Loucy (cell line): ENCODE measurements at regions not wholly inside any gene's neighbourhood (a gene's known extent, or its start where the extent isn't known, plus 50 kb on each side); places are given as distances from the start of the nearest gene placed in this dataset.

ENCODE experiments used
- H2AFZ ChIP-seq: fragments of 200-600 bp; sonication (generic); 2 replicates; pipeline ENCODE4 v1.6.0; 2016; ENCODE audit warnings: antibody characterized with exemption, mild to moderate bottlenecking, low read length, moderate library complexity
- H3F3A ChIP-seq: fragments of 200-600 bp; 2 replicates; pipeline ENCODE4 v1.6.0; 2016; ENCODE audit warnings: antibody characterized with exemption, low read depth, mild to moderate bottlenecking
- H3K27me3 ChIP-seq: fragments of 200-600 bp; sonication (generic); 2 replicates; pipeline ENCODE4 v1.6.1; 2014; ENCODE audit warnings: low read length, mild to moderate bottlenecking; ENCODE audit not compliant: insufficient read depth, poor library complexity, severe bottlenecking
- H3K36me3 ChIP-seq: fragments of 200-600 bp; sonication (generic); 2 replicates; pipeline ENCODE4 v1.6.1; 2016; ENCODE audit warnings: low read length; ENCODE audit not compliant: insufficient read depth
- H3K4me1 ChIP-seq: fragments of 200-600 bp; sonication (generic); 2 replicates; pipeline ENCODE4 v1.5.1; 2014; ENCODE audit warnings: low read length, mild to moderate bottlenecking; ENCODE audit not compliant: insufficient read depth, poor library complexity, severe bottlenecking
- H3K4me2 ChIP-seq: fragments of 200-600 bp; sonication (generic); 2 replicates; pipeline ENCODE4 v1.6.0; 2014; ENCODE audit warnings: antibody characterized with exemption, low read length, low read depth, mild to moderate bottlenecking; ENCODE audit not compliant: poor library complexity, severe bottlenecking
- H3K4me3 ChIP-seq: fragments of 200-600 bp; sonication (generic); 2 replicates; pipeline ENCODE4 v1.5.1; 2014; ENCODE audit warnings: low read length, mild to moderate bottlenecking, mixed read lengths; ENCODE audit not compliant: poor library complexity, severe bottlenecking
- H3K79me2 ChIP-seq: fragments of 200-600 bp; sonication (generic); 2 replicates; pipeline ENCODE4 v1.6.1; 2014; ENCODE audit warnings: low read length; ENCODE audit not compliant: insufficient read depth
- H3K9ac ChIP-seq: fragments of 200-600 bp; sonication (generic); 2 replicates; pipeline ENCODE4 v1.6.0; 2014; ENCODE audit warnings: mild to moderate bottlenecking, low read depth, low read length, moderate library complexity; ENCODE audit not compliant: poor library complexity, severe bottlenecking
- H3K9me2 ChIP-seq: fragments of 200-600 bp; sonication (generic); replicated peaks from 2 replicates; pipeline ENCODE4 v1.6.1; 2016; ENCODE audit warnings: low read depth, low read length, mixed read lengths
- H3K9me3 ChIP-seq: fragments of 200-600 bp; sonication (generic); 2 replicates; pipeline ENCODE4 v1.6.1; 2014; ENCODE audit warnings: mild to moderate bottlenecking, antibody characterized with exemption, low read length, low read depth; ENCODE audit not compliant: insufficient read depth
- H4K20me1 ChIP-seq: fragments of 200-600 bp; sonication (generic); 2 replicates; pipeline ENCODE4 v1.6.0; 2014; ENCODE audit warnings: antibody characterized with exemption, low read length, mild to moderate bottlenecking; ENCODE audit not compliant: insufficient read depth, poor library complexity, severe bottlenecking
- CTCF ChIP-seq: fragments of 200-600 bp; sonication (generic); conservative IDR thresholded peaks from 2 replicates; pipeline ENCODE4 v1.5.1; 2014; ENCODE audit warnings: mild to moderate bottlenecking, antibody characterized with exemption, low read length
- EZH2phosphoT487 ChIP-seq: fragments of 200-600 bp; IDR thresholded peaks from 2 replicates; pipeline ENCODE4 v1.6.1; 2018; ENCODE audit warnings: antibody characterized with exemption, mild to moderate bottlenecking, moderate library complexity, borderline replicate concordance

GRCh38 chr5:4987431-4987830, 152.7 kb upstream of the ADAMTS16 start:
- H3F3A ChIP-seq = no peaks in the 10 kb centered on the region
- no peaks in the 10 kb centered on the region for H3K79me2 ChIP-seq
- no peaks in the 10 kb centered on the region for H3K9me3 ChIP-seq
- H3K36me3 ChIP-seq = no peaks in the 10 kb centered on the region
- no peaks in the 10 kb centered on the region for H4K20me1 ChIP-seq
- no peaks in the 10 kb centered on the region for H3K27me3 ChIP-seq
- H3K4me3 ChIP-seq = no peak overlapping the region
- H3K4me1 ChIP-seq = no peaks in the 10 kb centered on the region
- no peak overlapping the region for H2AFZ ChIP-seq
- H3K9ac ChIP-seq = no peak overlapping the region
- TF ChIP-seq EZH2phosphoT487 = no peak
- TF ChIP-seq CTCF = no peak
- H3K9me2 ChIP-seq = no peaks in the 10 kb centered on the region
- H3K4me2 ChIP-seq = no peak overlapping the region

- Histone ChIP-seq H3F3A (no peaks in the 10 kb centered on the region), H3K9me3 (no peaks in the 10 kb centered on the region), H3K27me3 (no peaks in the 10 kb centered on the region), H3K4me3 (no peak overlapping the region), H3K4me2 (no peak overlapping the region), H3K36me3 (no peaks in the 10 kb centered on the region), H3K9ac (no peak overlapping the region), H3K79me2 (no peaks in the 10 kb centered on the region), H3K4me1 (no peaks in the 10 kb centered on the region), H2AFZ (no peak overlapping the region), H3K9me2 (no peaks in the 10 kb centered on the region), H4K20me1 (no peaks in the 10 kb centered on the region)
- TF ChIP-seq EZH2phosphoT487 = no peak
- TF ChIP-seq CTCF = no peak
Observed at GRCh38 chr5:4989118-4989517, 151.0 kb upstream of the ADAMTS16 start.

- Histone ChIP-seq H3F3A (no peaks in the 10 kb centered on the region), H3K4me2 (no peak overlapping the region), H3K4me1 (no peaks in the 10 kb centered on the region), H3K79me2 (no peaks in the 10 kb centered on the region), H2AFZ (no peak overlapping the region), H3K9ac (no peak overlapping the region), H3K36me3 (no peaks in the 10 kb centered on the region), H3K4me3 (no peak overlapping the region), H3K27me3 (no peaks in the 10 kb centered on the region), H3K9me3 (no peaks in the 10 kb centered on the region), H3K9me2 (no peaks in the 10 kb centered on the region), H4K20me1 (no peaks in the 10 kb centered on the region)
- no peak for TF ChIP-seq CTCF
- no peak for TF ChIP-seq EZH2phosphoT487
Observed at GRCh38 chr5:4990017-4990416, 150.1 kb upstream of the ADAMTS16 start.
